Mesenchymal stem cell (in vitro differentiated cells and primary cell): ENCODE measurements at regions not wholly inside any gene's neighbourhood (a gene's known extent, or its start where the extent isn't known, plus 50 kb on each side); places are given as distances from the start of the nearest gene placed in this dataset.

Experiments used
- DNase-seq: peaks from one replicate; pipeline ENCODE4 v3.0.0-alpha.2; 2013
- H2AFZ ChIP-seq: one replicate; pipeline ENCODE4 v1.6.1; 2013; ENCODE audit warnings: low read depth, mild to moderate bottlenecking, control low read depth, inconsistent platforms, low read length, moderate library complexity
- H2AK5ac ChIP-seq: 2 replicates; pipeline ENCODE4 v1.6.1; 2013; ENCODE audit warnings: low read length, moderate library complexity, mild to moderate bottlenecking, inconsistent platforms; ENCODE audit not compliant: severe bottlenecking
- H2BK120ac ChIP-seq: one replicate; pipeline ENCODE4 v1.6.1; 2013; ENCODE audit warnings: low read depth, mild to moderate bottlenecking, inconsistent platforms, low read length, moderate library complexity
- H2BK12ac ChIP-seq, 2 experiments: one replicate each; pipeline ENCODE4 v1.6.1; 2013; ENCODE audit warnings: inconsistent platforms in 2 of 2, low read length in 2 of 2, mild to moderate bottlenecking in 2 of 2, moderate library complexity in 2 of 2, control low read depth in 1 of 2
- H2BK15ac ChIP-seq: one replicate; pipeline ENCODE4 v1.6.1; 2013; ENCODE audit warnings: mild to moderate bottlenecking, low read depth, inconsistent platforms; ENCODE audit not compliant: poor library complexity, severe bottlenecking
- H2BK5ac ChIP-seq: 2 replicates; pipeline ENCODE4 v1.6.1; 2013; ENCODE audit warnings: low read depth, mild to moderate bottlenecking, low read length, control low read depth, inconsistent platforms; ENCODE audit not compliant: poor library complexity, severe bottlenecking
- H3K14ac ChIP-seq, 2 experiments: one replicate each; pipeline ENCODE4 v1.6.1; 2013; ENCODE audit warnings: inconsistent platforms in 2 of 2, low read length in 2 of 2, control low read depth in 1 of 2, mild to moderate bottlenecking in 1 of 2, moderate library complexity in 1 of 2
- H3K18ac ChIP-seq, 2 experiments: one replicate each; pipeline ENCODE4 v1.6.1; 2013; ENCODE audit warnings: inconsistent platforms in 2 of 2, low read length in 2 of 2, control low read depth in 1 of 2, low read depth in 1 of 2, mild to moderate bottlenecking in 1 of 2
- H3K23ac ChIP-seq, 2 experiments: one replicate each; pipeline ENCODE4 v1.6.1; 2013; ENCODE audit warnings: inconsistent platforms in 2 of 2, low read length in 2 of 2, mild to moderate bottlenecking in 2 of 2, moderate library complexity in 2 of 2, control low read depth in 1 of 2
- H3K27ac ChIP-seq: 2 replicates; pipeline ENCODE4 v1.5.1; 2013; ENCODE audit warnings: mild to moderate bottlenecking, moderate library complexity, low read length, control low read depth, inconsistent platforms; ENCODE audit not compliant: poor library complexity, severe bottlenecking
- H3K27me3 ChIP-seq, 2 experiments: 2 replicates each; pipeline versions ENCODE4 v1.6.1 to v1.7.0; 2013; ENCODE audit warnings: low read length in 2 of 2, mild to moderate bottlenecking in 2 of 2, moderate library complexity in 2 of 2, control low read depth in 1 of 2, inconsistent platforms in 1 of 2; ENCODE audit not compliant: control insufficient read depth in 1 of 2, insufficient read depth in 1 of 2
- H3K36me3 ChIP-seq, 2 experiments: 2 replicates each; pipeline versions ENCODE4 v1.6.1 to v1.7.0; 2013; ENCODE audit warnings: low read length in 2 of 2, control low read depth in 1 of 2, inconsistent platforms in 1 of 2, low read depth in 1 of 2, mild to moderate bottlenecking in 1 of 2; ENCODE audit not compliant: insufficient read depth in 2 of 2, control insufficient read depth in 1 of 2
- H3K4ac ChIP-seq, 2 experiments: one replicate each; pipeline ENCODE4 v1.6.1; 2013; ENCODE audit warnings: inconsistent platforms in 2 of 2, low read length in 2 of 2, mild to moderate bottlenecking in 2 of 2, moderate library complexity in 2 of 2, control low read depth in 1 of 2, low read depth in 1 of 2
- H3K4me1 ChIP-seq: 2 replicates; pipeline ENCODE4 v1.6.1; 2013; ENCODE audit warnings: low read depth, low read length, control low read depth; ENCODE audit not compliant: control insufficient read depth, insufficient read depth
- H3K4me2 ChIP-seq: 2 replicates; pipeline ENCODE4 v1.6.1; 2013; ENCODE audit warnings: low read length, mild to moderate bottlenecking, inconsistent platforms; ENCODE audit not compliant: poor library complexity, severe bottlenecking
- H3K4me3 ChIP-seq, 2 experiments: 2 replicates each; pipeline versions ENCODE4 v1.5.1 to v1.7.0; 2013; ENCODE audit warnings: low read length in 2 of 2, mild to moderate bottlenecking in 2 of 2, control low read depth in 1 of 2, low read depth in 1 of 2; ENCODE audit not compliant: insufficient read depth in 1 of 2
- H3K79me1 ChIP-seq: replicated peaks from 2 replicates; pipeline ENCODE4 v1.6.1; 2013; ENCODE audit warnings: mild to moderate bottlenecking, control low read depth, low read length, inconsistent platforms; ENCODE audit not compliant: poor library complexity, severe bottlenecking
- H3K9ac ChIP-seq: 2 replicates; pipeline ENCODE4 v1.7.0; 2013; ENCODE audit warnings: mild to moderate bottlenecking, low read length, moderate library complexity
- H3K9me3 ChIP-seq: 2 replicates; pipeline ENCODE4 v1.7.0; 2013; ENCODE audit warnings: mild to moderate bottlenecking, low read length; ENCODE audit not compliant: control insufficient read depth
- H4K8ac ChIP-seq: one replicate; pipeline ENCODE4 v1.6.1; 2013; ENCODE audit warnings: inconsistent platforms, mild to moderate bottlenecking, low read length, moderate library complexity
- H4K91ac ChIP-seq: one replicate; pipeline ENCODE4 v1.6.1; 2013; ENCODE audit warnings: mild to moderate bottlenecking, low read length, inconsistent platforms
- WGBS: methylation state at CpG from one replicate; pipeline ENCODE4 v1.1.7; 2013; ENCODE audit warnings: mixed read lengths; 5-methylcytosine and 5-hydroxymethylcytosine counted together

GRCh38 chr5:24059006-24059405 lies 551.6 kb downstream of the PRDM9 start:
- no peak overlapping the region for H3K14ac ChIP-seq
- no peak for DNase-seq
- no peak overlapping the region for H4K8ac ChIP-seq
- peaks cover 5% of the 10 kb centered on the region for H3K9me3 ChIP-seq
- H3K4ac ChIP-seq = no peak overlapping the region
- H2AK5ac ChIP-seq = no peak overlapping the region
- H2AFZ ChIP-seq = no peak overlapping the region
- no peak overlapping the region for H3K4me2 ChIP-seq
- no peak overlapping the region for H2BK5ac ChIP-seq
- H3K23ac ChIP-seq = no peak overlapping the region
- no peak overlapping the region for H2BK12ac ChIP-seq
- no peak overlapping the region for H3K27ac ChIP-seq
- no peak overlapping the region for H2BK15ac ChIP-seq
- H3K27me3 ChIP-seq = no peaks in the 10 kb centered on the region
- H2BK120ac ChIP-seq = no peak overlapping the region
- no peak overlapping the region for H4K91ac ChIP-seq
- H3K79me1 ChIP-seq = no peaks in the 10 kb centered on the region
- H3K18ac ChIP-seq = no peak overlapping the region
- no peak overlapping the region for H3K9ac ChIP-seq
- H3K36me3 ChIP-seq = no peaks in the 10 kb centered on the region
- H3K4me3 ChIP-seq = no peak overlapping the region
- 57% methylated on average over 2 of the region's 2 CpGs for WGBS
- H3K4me1 ChIP-seq = no peaks in the 10 kb centered on the region

DNA sequence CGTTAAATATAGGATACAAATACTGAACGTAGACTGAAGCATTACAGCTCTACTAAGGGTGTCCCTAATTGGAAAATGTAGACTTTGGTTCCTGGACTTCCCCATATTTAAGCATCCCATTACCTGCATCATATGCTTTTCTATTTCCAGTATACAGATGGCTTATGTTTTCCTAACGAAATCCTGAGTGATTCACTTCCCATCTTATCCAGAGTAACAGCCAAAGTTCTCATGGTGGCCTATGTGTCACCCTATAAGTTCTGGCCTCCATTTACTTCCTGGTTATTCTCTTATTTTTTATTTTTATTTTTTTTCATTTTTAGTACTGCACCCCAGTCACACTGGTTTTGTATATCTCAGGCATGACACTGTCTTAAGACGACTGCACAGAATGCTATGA lies 552.3 kb downstream of the PRDM9 start:
- no peak overlapping the region for H2BK15ac ChIP-seq
- H2AK5ac ChIP-seq = no peak overlapping the region
- no peak overlapping the region for H3K4me2 ChIP-seq
- peaks cover 4% of the 10 kb centered on the region for H3K9me3 ChIP-seq
- no peak for DNase-seq
- H3K36me3 ChIP-seq = no peaks in the 10 kb centered on the region
- H4K8ac ChIP-seq = no peak overlapping the region
- H3K23ac ChIP-seq = no peak overlapping the region
- H3K4ac ChIP-seq = no peak overlapping the region
- H3K27ac ChIP-seq = no peak overlapping the region
- H3K9ac ChIP-seq = no peak overlapping the region
- no peak overlapping the region for H3K4me3 ChIP-seq
- no peak overlapping the region for H2BK120ac ChIP-seq
- H3K79me1 ChIP-seq = no peaks in the 10 kb centered on the region
- H3K18ac ChIP-seq = no peak overlapping the region
- no peak overlapping the region for H2BK12ac ChIP-seq
- H3K27me3 ChIP-seq = no peaks in the 10 kb centered on the region
- no peaks in the 10 kb centered on the region for H3K4me1 ChIP-seq
- H3K14ac ChIP-seq = no peak overlapping the region
- H2BK5ac ChIP-seq = no peak overlapping the region
- 70% methylated on average over 4 of the region's 4 CpGs for WGBS
- H2AFZ ChIP-seq = no peak overlapping the region
- H4K91ac ChIP-seq = no peak overlapping the region

DNA sequence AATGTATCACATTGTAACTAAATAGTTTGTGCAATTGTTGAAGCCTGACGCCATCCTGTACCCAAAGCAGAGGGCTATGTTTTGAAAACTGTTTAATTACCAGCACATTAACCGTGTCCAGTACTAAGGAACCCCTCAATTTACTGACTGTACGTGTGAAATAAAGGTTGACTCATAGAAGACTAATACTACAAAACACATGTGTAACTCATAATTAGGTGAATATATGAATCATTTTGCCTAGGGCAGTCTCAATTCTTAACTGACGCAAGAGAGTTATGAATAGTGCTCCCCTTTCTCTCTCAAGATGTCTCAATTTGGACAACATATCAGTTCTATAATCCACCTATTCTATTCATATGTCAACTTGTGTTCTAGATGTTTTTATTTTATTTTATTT lies 558.4 kb downstream of the PRDM9 start:
- Histone ChIP-seq H3K23ac (no peak overlapping the region), H3K9me3 (no peaks in the 10 kb centered on the region), H2BK15ac (no peak overlapping the region), H3K14ac (no peak overlapping the region), H4K8ac (no peak overlapping the region), H3K79me1 (no peaks in the 10 kb centered on the region), H2AFZ (no peak overlapping the region), H3K9ac (no peak overlapping the region), H3K4me3 (no peak overlapping the region), H3K4me2 (no peak overlapping the region), H3K4ac (no peak overlapping the region), H3K27ac (no peak overlapping the region), H3K18ac (no peak overlapping the region), H4K91ac (no peak overlapping the region), H3K36me3 (no peaks in the 10 kb centered on the region), H3K27me3 (no peaks in the 10 kb centered on the region), H2AK5ac (no peak overlapping the region), H2BK120ac (no peak overlapping the region), H2BK12ac (no peak overlapping the region), H2BK5ac (no peak overlapping the region), H3K4me1 (no peaks in the 10 kb centered on the region)
- no peak for DNase-seq
- 92% methylated on average over 2 of the region's 4 CpGs for WGBS

GRCh38 chr5:24067208-24067607 lies 559.8 kb downstream of the PRDM9 start:
- Histone ChIP-seq H3K4me1 (no peaks in the 10 kb centered on the region), H2AFZ (no peak overlapping the region), H2BK15ac (no peak overlapping the region), H3K23ac (no peak overlapping the region), H3K18ac (no peak overlapping the region), H2AK5ac (no peak overlapping the region), H4K91ac (no peak overlapping the region), H3K27me3 (no peaks in the 10 kb centered on the region), H2BK5ac (no peak overlapping the region), H3K4me3 (no peak overlapping the region), H3K14ac (no peak overlapping the region), H3K27ac (no peak overlapping the region), H3K9ac (no peak overlapping the region), H3K9me3 (no peaks in the 10 kb centered on the region), H3K4me2 (no peak overlapping the region), H4K8ac (no peak overlapping the region), H2BK12ac (no peak overlapping the region), H3K79me1 (no peaks in the 10 kb centered on the region), H3K4ac (no peak overlapping the region), H2BK120ac (no peak overlapping the region), H3K36me3 (no peaks in the 10 kb centered on the region)
- DNase-seq = no peak
- WGBS = 96% methylated on average over 2 of the region's 2 CpGs
